AG09319 (cell line): ENCODE measurements at regions not wholly inside any gene's neighbourhood (a gene's known extent, or its start where the extent isn't known, plus 50 kb on each side); places are given as distances from the start of the nearest gene placed in this dataset.

Source experiments
- DNase-seq: peaks from one replicate; pipeline ENCODE4 v3.0.0-alpha.2; 2010; ENCODE audit warnings: low read depth; ENCODE audit errors: extremely low read depth
- CTCF ChIP-seq: IDR thresholded peaks from 2 replicates; pipeline ENCODE4 v1.5.1; 2011; ENCODE audit warnings: low read depth, mild to moderate bottlenecking, inconsistent platforms, low read length, moderate library complexity

- TF ChIP-seq CTCF = no peak
- no peak for DNase-seq
Observed at GRCh38 chr16:51577621-51578303, 426.7 kb upstream of the SALL1 start.

- no peak for DNase-seq
- TF ChIP-seq CTCF = no peak
Observed at GRCh38 chr16:51576498-51577195, 425.6 kb upstream of the SALL1 start.

- no peak for TF ChIP-seq CTCF
- DNase-seq = no peak
Observed at GRCh38 chr16:51573191-51573590, 422.1 kb upstream of the SALL1 start.

GRCh38 chr16:51569203-51569931, 418.3 kb upstream of the SALL1 start:
- DNase-seq = no peak
- TF ChIP-seq CTCF = no peak

- no peak for DNase-seq
- TF ChIP-seq CTCF = no peak
Observed at GRCh38 chr16:51567911-51568310, 416.8 kb upstream of the SALL1 start.

GRCh38 chr16:51565184-51565583, 414.1 kb upstream of the SALL1 start:
- no peak for TF ChIP-seq CTCF
- no peak for DNase-seq

- TF ChIP-seq CTCF = no peak
- no peak for DNase-seq
Observed at GRCh38 chr16:51562891-51563290, 411.8 kb upstream of the SALL1 start.
